Stimulated activated CD4-positive, alpha-beta T cell treated with anti-CD3 and anti-CD28 coated beads, Interleukin-15, amount 100 ng/mL, for 24 hours (primary cell): ENCODE measurements at regions not wholly inside any gene's neighbourhood (a gene's known extent, or its start where the extent isn't known, plus 50 kb on each side); places are given as distances from the start of the nearest gene placed in this dataset.
"Not testable (repeated sequence)": the region's sequence is repeated elsewhere in the genome, so short reads cannot be mapped to it uniquely, and the experiment has no call there.

ENCODE experiments used
- DNase-seq: peaks from one replicate; pipeline ENCODE4 v3.0.0-alpha.2; 2020

- no peak for DNase-seq
Measured at GRCh38 chr6:92011681-92012245, 1407.6 kb downstream of the EPHA7 start.

DNA sequence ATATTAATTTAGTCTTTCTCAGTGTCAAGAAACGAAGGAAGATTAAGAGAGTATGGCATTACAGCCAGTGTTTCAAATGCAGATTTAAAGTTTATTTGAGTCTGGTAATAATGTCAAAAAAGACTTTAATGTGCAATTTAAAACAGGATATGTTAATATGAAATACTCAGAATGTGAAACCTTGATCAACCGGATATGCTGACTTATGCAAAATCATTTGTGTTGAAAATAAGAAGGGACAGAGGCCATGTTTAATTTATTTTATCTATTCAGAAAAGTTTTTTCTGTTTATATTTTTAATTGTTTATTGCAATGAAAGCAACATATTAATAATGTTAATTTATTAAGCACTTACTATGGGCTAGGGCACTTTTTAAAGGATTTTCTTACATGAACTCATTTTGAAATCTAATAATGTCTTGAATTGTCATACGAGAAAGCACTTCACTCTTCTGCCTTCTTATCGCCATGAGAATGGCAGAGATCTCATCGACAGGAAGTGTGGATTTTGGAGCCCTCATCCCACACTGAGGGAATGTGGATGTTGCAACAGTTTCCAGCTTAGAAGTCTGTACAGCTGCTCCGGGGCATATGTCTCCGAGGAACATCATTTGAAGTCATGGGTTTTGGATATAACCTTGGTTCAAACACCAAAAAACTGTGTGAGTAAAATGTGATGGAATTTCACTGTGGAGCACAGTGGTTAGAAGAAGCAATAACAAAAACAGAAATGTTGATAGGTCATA, 1410.4 kb downstream of the EPHA7 start:
- no peak for DNase-seq

GRCh38 chr6:92000112-92000511, 1413.2 kb upstream of the MAP3K7 start:
- DNase-seq = no peak

- no peak for DNase-seq
Measured at GRCh38 chr6:91994787-91995186, 1407.9 kb upstream of the MAP3K7 start.

- no peak for DNase-seq
Measured at GRCh38 chr6:91982559-91982958, 1395.7 kb upstream of the MAP3K7 start.

GRCh38 chr6:91976797-91977196, 1389.9 kb upstream of the MAP3K7 start:
- DNase-seq = no peak

DNA sequence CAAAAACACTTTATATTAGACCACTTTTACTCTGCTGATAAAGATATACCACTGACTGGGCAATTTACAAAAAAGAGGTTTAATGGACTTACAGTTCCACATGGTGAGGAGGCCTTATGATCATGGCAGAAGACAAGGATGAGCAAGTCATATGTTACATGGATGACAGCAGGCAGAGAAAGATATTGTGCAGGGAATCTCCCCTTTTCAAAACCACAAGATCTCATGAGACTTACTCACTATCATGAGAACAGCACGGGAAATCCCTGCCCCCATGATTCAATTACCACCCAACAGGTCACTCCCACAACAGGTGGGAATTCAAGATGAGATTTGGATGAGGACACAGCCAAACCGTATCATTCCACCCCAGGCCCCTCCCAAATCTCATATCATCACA, 1383.8 kb upstream of the MAP3K7 start:
- no peak for DNase-seq

DNA sequence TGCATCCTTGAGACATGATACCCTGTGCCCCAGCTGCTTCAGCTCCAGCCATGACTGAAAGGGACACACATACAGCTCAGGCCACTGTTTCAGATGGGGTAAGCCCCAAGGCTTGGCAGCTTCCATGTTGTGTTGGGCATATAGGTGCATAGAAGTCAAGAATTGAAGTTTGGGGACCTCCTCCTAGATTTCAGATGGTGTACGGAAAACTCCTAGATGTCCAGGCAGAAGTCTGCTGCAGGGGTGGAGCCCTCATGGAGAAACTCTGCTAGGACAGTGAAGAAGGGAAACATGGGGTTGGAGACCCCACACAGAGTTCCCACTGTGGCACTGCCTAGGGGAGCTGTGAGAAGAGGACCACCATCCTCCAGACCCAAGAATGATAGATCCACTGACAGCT, 1379.0 kb upstream of the MAP3K7 start:
- DNase-seq = no peak

DNA sequence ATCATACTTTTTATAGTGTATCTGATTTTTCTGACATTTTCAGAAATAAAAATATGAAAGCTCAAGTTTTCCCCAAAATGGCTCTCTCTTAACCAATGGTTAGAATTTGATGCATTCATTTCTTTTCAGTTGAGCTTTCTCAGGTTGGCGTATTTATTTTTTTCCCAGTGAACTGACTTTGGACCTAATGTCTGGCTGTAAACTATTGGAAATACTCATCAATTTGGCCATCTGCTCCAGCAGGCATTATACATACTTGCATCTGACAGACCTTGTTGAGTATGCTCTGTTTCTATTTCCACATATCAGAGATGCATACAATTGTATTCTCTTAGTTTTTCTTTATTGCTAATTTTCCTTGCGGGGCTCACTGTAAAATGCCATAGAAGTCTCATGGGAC, 1374.8 kb upstream of the MAP3K7 start:
- DNase-seq = no peak

DNA sequence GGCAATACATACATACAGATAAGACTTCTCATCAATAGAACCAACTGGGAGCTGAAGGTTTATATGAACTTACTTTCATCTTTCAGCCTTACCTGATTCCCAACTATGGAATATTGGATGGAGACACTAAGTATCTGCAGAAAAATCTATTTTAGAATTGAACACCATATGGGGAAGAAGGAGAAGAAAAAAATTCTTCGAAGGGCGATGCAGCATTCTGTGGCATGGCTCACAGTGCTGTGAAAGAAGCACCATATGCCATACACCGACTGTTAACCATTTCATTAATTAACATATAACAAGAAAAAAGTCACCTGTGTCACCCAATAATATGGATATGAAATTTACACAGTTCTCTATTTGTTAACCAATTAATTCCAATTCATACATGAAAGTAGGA, 1374.4 kb upstream of the MAP3K7 start:
- no peak for DNase-seq

DNA sequence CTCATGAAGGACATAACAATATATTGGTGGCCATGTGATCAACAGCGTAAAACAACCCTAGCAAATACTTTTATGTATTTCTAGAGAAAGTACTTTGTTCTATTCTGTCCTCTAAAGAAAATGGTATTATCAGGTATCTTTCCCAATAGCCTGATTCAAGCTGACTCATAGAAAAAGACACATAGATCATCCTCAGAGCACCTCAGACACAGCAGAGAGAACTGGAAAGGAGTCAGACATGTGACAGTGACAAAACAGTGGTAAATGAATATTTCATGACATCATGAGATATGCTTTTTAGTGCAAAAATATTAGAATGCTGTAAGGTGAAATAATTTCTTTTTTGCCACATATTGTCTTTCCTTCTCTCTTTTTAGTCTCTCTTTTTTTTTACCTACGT, 1355.0 kb upstream of the MAP3K7 start:
- no peak for DNase-seq

DNA sequence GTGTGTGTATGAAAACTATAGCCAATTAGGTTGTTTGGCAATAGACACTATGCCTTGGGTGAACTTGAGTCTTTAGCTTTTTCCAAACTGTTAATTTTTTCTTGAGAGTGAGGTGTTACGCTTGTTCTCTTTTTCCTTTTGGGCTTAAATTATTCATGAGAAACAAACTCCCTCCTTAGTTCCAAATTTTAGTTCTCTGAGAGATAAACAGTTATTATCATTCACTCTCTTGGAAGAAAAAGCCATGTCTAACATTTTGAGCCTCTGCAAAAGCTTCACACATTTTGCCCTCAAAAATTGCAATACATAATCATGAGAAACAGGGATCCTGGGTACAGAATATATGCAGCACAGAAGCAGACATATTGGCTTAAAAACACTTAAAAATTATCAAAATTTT, 1353.9 kb upstream of the MAP3K7 start:
- no peak for DNase-seq

DNA sequence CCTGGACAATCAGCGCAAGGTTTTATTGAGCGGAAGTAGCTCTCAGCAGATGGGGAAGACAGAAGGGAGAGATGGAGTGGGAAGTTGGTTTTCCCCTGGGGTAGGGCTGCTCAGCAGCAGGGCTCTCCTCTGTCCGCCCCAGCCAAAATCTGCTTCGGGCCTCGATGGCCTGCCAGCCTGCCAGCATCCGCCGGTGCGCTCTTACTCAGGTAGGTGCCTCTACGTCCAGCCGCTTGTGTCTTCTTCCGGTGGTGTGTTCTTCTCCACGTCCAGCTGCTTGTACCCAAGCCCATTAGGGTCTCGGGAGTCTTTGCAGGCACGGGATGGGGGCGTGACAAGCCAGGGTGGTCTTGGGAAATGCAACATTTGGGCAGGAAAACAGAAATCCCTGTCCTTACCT, 1340.0 kb upstream of the MAP3K7 start:
- DNase-seq = no peak

GRCh38 chr6:91926361-91926760, 1339.5 kb upstream of the MAP3K7 start:
- DNase-seq = no peak

DNA sequence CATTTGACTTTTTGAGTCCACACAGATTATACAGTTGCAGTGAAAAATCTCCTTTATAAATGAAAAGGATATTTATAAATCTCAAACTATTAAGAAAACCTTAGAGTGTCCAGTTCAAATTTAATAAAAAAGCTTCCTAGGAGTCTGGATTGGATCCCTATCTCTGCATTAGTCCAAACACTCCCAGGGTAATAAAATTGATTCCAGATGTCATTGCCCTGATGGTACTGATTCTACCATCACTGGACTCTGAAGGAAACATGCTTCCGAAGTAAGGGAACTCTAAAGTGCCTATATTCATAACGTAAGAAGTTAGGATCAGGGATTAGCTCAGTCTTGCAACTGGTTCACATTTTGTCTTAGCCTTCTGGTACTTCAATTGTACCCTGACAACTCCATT, 1325.1 kb upstream of the MAP3K7 start:
- DNase-seq = no peak

- DNase-seq = no peak
Measured at GRCh38 chr6:91904586-91905164, 1317.8 kb upstream of the MAP3K7 start.

DNA sequence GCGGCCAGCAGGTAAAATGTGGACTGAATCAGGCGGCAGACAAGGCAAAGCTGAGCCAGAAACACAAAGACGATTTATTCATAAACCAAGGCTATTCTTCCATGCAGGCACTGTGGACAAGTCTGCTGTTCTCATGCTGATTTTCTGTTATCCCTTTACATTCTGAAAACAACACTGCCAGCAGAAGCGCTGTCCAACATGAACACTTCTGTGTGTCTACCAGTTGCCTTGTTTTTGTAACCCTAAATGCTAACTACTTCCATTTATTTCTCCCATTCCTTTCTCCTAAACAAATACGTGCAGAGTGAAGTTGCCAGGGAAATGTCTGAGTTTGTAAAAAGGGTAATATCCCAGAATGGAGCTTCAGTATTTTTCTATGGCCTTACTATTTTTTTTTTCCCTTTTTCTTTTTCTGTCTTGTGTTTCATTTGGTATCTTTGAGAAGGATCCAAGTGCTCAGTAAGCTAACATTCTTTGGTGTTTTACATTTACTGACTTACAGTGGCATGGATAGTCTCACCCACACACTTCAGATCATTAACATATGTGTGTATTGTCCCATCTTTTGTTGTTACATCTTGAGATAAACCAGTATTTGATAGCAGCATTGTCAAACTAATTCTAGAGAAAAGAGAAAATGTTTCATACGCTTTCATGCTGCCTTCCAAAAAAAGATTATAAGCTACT, 1308.9 kb upstream of the MAP3K7 start:
- DNase-seq = no peak

DNA sequence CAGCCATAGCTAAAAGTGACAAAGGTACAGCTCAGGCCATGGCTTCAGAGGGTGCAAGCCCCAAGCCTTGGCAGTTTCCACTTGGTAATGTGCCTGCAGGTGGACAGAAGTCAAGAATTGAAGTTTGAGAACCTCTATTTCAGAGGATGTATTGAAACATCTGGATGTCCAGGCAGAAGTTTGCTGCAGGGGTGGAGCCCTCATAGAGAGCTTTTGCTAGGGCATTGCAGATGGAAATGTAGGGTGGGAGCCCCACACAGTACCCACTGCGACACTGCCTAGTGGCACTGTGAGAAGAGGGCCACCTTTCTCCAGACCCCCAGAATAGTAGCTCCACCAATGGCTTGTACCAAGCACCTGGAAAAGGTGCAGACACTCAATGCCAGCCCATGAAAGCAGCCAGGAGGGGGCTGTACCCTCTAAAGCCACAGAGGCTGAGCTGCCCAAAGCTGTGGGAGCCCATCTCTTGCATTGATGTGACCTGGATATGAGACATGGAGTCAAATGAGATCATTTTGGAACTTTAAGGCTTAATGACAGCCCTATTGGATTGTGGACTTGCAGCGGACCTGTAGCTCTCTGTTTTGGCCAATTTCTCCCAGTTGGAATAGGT, 1299.4 kb upstream of the MAP3K7 start:
- no peak for DNase-seq

GRCh38 chr6:91881791-91882190, 1294.9 kb upstream of the MAP3K7 start:
- not testable (repeated sequence) for DNase-seq

- DNase-seq = no peak
Measured at GRCh38 chr6:91879386-91879995, 1292.6 kb upstream of the MAP3K7 start.

- DNase-seq = no peak
Measured at GRCh38 chr6:91877994-91878393, 1291.1 kb upstream of the MAP3K7 start.

GRCh38 chr6:91874971-91875370, 1288.1 kb upstream of the MAP3K7 start:
- DNase-seq = no peak

GRCh38 chr6:91868539-91869202, 1281.8 kb upstream of the MAP3K7 start:
- DNase-seq = no peak
